ENCODE measurements at regions not wholly inside any gene's neighbourhood (a gene's known extent, or its start where the extent isn't known, plus 50 kb on each side); places are given as distances from the start of the nearest gene placed in this dataset.

DNA sequence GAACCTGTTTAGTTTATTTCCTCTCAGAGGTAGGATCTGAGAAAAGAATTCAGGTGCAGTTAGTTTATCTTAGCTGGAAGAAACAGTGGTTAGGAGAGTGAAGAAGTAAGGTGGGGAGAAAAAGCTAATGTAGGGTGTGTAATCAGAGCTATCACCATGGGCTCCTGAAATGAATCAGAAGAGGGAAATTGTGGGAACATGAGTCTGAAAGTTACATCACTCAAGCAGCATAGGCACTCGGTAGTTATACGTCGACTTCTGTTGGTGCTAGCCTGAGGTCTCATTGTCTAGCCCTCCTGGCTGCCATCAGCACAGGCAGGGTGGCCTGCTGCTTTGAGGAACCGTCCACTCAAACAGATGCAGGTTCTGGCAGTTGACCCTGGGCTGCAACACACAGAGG is 56.7 kb upstream of the NPR3 start:
- Mint-ChIP-seq H3K27me3 (peaks cover 0 to 5% (median 0%) of the 10 kb centered on the region in 5 donors), H3K4me1 (no peaks in the 10 kb centered on the region), H3K9me3 (peaks cover 0 to 54% (median 20%) of the 10 kb centered on the region in 9 donors), H3K36me3 (peaks cover 0 to 18% (median 4%) of the 10 kb centered on the region in 3 donors), H3K27ac (no peak overlapping the region), H3K4me3 (no peak overlapping the region)
- DNase-seq (no peak), ATAC-seq (no peak)
- POLR2A ChIA-PET: no interaction called here
